ENCODE measurements at regions not wholly inside any gene's neighbourhood (a gene's known extent, or its start where the extent isn't known, plus 50 kb on each side); places are given as distances from the start of the nearest gene placed in this dataset.
"Not testable (repeated sequence)": the region's sequence is repeated elsewhere in the genome, so short reads cannot be mapped to it uniquely, and the experiment has no call there.

DNA sequence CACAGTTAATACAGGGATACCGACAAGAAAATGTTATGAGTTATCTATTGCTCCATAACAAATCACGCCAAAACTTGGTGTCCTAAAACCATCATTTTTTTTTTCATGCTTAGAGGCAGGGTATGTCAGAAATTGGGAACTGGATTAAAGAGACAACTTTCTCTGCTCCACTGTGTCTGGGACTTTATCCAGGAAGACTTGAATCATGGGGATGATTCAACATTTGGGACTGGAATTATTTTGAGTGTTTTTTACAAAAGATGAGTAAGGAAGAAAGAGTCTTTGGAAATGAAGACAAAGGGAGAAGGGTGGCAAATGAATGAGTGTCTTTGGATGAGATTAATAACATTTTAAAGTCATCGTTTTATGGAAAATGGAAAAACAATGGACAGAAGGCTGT, 1883.7 kb upstream of the C9orf72 start:
- DNase-seq, result no peak

DNA sequence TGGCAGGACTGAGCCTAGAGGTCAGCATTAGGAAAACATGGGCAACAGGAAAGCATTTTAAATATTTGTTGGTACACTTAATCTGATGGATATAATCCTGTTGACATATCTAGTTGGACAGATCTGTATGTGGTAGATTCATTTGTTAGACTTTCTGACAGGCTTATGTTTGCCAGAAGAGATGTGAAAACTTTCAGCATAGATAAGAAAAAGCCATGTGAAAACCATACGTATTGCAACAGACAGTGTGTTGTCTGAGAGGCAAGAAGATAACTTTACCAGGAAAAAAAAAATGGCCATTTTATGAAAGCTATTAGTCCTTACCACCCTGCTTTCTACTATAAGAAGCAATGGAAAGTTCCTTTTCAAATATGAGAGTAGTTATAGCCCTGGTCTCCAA, 1902.2 kb upstream of the C9orf72 start:
- peak; percentile 1 for DNase-seq

DNA sequence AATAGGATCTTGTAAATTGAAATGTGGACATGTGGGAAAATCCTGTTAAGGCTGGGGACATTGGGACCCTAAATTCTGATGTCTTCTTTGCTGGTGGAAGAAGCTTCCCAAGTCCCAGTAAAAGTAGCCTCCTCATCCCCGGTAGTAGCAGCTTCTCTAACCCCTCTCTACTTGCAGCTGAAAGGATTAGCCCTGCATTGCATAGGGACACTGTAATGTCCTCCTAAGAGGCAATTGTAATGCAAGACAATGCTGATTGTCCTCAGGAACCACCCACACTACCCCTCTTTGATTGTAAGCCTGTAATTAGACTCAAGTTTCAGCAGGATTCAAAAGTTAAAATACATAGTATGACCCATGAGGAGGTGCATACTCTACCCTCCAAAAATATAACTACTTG, 1938.4 kb upstream of the C9orf72 start:
- no peak for DNase-seq

DNA sequence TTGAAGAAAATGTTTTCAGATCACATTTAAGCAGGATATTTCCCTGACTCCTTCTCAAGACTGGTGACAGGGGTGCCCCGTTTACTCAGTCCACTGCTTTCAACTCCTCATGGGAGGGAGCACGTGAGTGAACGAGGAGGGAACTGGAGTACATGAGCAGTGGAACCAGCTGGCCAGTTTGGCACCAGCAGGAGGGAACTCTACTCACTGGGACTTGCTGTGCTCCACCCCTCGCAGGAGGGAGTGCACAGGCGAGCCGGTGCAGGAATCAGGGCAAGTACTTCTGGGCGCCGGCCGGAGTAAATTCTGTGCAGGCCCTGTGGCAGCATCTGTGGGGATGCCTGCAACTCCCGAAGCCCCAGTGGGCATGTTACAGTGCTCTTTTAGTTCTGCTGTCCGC, 1941.1 kb upstream of the C9orf72 start:
- no peak for DNase-seq

DNA sequence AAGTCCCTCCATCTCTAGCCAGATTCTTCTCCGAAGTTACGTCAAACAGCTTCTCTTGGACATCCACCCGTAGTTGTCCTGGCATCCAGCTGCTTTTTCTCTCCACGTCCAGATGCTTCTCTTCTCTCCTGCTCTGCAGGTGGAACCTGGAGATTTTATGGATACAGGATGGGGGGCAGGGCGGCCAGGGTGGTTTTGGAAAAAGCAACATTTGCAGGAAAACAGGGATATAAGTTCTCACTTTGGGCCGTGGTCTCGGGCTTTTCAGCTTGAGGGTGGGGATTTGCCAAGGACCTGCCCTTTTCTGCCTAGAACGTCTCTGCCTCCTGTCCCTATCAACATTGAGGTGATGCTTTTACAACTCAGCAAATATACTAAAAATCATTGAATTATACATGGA, 1941.6 kb upstream of the C9orf72 start:
- no peak for DNase-seq

DNA sequence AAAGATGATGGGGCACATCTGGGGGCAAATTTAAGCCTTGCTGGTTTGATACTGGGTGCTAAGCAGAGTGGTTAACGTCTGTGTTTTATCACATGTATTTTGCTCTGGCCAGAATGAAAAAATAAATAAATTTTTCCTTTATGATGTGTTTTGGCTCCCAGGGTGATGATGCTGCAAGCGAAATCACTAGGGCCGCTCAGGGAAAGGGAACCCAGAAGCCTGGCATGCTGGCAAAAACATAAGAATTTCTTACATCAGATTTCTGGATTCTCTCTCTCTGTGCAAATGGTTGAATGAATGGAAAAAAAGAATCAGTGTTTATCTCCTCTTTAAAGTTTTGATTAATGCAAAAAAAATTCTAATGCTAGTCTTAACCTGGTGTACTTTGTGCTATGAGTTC, 1975.2 kb upstream of the C9orf72 start:
- no peak for DNase-seq

DNA sequence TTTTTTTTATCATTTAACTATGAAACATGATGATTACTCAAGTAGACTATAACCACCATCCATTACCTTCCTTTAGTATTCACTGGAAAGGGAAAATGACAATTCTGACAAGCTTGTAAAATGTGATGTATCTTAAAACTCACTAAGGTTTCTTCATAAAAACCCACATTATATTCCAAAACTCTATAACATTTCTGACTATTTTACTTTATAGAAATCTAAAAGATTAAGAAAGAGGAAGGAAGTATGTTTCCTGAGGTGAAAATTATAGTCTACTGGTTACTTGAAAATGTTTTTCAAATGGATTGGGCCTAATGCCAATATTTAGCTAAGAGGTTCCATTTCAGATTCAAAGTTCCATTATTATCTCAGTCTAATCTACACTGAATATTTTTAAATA, 1982.2 kb upstream of the C9orf72 start:
- peak; percentile 59 for DNase-seq

DNA sequence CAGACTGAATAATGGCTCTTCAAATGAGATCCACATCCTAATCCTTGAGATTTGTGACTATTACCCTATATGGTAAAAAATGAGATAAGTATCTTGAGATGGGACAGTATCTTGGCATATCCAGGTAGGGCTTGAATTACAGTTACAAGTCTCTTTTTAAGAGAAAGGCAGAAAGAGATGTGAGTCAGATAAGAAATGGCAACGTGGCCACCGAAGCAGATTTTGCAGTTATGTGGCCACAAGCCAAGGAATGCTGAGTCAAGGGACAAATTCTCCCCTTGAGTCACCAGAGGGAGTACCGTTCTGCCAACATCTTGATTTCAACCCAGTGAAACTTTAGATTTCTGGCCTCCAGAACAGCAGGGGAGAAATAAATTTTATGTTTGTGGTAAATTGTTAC, 1983.0 kb upstream of the C9orf72 start:
- peak; percentile 21 for DNase-seq

DNA sequence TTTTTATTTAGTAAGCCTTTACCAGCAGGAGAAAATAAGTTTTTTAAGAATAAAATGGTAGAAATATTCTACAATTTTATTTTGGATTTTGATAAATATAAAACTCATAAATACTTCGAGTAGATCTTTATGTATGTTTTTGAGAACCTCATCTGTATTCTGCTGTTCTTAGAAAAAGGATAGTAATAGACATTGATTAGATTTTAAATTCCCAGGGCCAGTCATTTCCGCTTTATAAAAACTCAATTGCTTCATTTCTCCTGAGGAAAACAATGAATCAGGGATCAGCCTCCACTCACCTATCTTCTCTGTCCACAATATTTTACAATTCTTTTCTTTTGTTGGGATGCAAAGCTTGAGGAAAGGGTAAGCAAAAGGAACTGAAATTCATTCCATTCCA, 1983.5 kb upstream of the C9orf72 start:
- no peak for DNase-seq

DNA sequence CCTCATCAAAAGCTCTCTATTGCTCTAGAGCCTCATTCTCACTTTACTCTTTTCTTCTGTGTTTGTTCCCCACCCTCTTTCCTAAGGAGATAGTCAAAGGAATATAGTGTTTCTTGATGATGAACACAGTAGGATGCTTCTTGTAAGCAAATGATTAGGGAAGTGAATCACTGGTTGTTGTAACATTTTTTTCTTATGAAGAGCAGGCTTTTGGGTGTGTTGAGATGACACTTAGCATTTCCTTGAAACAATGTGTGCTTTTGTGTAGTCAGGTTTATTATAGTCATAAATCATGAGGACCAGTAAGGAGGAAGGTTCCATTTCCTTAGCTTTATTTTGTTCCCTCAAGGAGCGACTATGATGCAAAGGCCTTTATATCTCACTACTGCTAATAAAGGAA, 1991.3 kb upstream of the C9orf72 start:
- DNase-seq, result no peak

DNA sequence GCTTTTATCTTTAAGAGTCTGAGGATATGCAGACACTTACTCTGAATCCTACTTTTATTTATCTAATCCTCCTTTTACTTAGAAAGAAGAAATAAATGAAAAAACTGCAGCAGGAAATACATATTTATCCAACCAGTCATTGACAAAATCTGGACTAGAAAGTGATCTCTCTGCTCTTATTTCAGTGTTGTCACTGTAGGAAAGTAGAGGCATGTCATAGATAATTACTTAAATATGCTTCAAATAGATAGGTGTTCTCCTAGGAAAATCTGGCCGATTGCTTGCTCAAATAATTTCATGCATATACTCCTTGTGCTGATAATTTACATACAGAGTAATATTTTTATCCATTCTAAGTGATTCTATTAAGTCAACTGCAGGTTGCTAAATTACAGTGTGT, 2001.9 kb upstream of the C9orf72 start:
- DNase-seq, result no peak

DNA sequence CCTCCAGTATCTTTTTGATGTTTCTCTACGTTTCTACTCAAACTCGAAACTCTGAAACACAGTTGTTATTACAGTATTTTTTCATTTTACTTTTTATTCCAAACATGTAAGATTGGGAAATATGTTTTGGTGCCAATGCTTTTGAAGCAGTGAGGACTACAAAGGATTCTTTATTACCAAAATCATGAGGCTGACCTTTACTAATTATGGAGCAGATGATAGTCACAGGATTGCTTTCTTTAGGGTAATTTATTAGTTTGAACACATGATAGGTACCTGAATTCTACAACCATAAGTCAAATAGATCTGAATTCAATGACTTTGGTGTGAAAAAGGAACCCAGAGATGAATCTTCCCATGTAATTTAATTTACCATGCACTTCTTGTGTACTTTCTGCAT, 2015.1 kb upstream of the C9orf72 start:
- no peak for DNase-seq

DNA sequence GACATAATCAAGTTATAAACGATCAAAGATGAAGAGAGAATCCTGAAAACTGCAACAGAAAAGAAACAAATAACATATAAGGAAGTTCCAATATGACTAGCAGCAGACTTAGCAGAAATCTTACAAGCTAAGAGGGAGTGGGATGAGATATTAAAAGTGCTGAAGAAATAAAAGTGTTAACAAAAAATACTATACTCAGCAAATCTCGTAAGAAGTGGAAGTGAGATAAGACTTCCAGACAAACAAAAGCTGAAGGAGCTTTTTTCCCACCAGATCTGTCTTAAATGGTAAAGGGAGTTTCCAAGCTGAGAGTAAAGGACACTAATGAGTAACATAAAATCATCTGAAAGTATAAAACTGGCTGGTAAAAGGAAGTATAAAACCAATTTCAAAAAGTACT, 2036.0 kb upstream of the C9orf72 start:
- no peak for DNase-seq

DNA sequence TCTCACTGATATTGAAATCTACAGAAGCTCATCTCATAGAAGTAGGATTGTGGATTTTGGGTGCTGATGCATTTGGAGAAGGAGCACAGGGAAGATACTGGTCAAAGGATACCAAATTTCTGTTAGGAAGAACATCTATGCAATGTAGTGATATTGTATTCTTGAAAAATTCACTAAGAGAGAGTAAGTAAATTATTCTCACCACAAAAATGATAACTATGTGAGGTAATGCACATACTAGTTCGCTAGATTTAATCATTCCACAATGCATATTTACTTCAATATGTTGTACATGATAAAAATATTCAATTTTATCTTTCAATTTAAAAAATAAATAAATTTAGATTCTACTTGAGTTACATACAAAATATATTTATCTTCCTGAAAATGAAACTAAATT, 2040.5 kb upstream of the C9orf72 start:
- no peak for DNase-seq

DNA sequence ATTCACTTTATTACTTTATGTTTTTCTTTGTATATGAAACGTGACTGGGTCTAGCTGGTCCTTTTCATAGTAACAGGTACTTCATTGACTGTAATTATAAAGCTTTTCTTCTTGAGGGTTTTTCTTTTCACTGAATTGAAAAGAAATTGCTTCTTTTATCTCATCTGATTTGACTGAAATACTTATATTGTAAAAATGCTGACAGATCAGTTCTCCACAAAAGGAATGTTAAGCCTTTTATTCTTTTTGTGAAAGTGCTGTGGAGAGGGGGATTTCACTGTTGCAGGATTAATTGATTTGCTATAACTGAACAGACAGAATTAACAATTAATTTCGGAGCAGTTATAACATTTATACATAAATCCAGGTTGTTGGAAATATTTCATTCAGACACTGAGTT, 2043.6 kb upstream of the C9orf72 start:
- DNase-seq, result no peak

DNA sequence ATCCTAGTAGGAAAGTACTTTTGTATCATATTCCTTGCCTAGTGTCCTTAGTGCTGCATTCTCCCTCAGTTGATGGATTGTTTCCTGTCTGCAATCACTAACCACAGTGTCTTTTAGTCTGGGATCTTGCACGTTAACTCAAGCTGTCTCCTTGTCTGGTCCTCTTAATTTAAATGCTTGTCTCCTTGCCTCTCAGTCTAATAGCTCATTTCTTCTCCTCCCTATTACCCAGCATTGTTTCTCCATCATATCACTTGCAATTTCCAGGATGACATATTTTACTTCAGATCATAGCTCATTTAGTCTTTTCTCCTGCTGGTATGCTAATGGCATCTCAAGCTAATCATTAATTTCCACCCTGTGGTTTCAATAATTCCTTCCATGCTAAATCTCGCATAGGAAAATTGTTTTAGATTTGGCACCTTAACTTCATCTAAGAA, 2052.0 kb upstream of the C9orf72 start:
- DNase-seq, result no peak

DNA sequence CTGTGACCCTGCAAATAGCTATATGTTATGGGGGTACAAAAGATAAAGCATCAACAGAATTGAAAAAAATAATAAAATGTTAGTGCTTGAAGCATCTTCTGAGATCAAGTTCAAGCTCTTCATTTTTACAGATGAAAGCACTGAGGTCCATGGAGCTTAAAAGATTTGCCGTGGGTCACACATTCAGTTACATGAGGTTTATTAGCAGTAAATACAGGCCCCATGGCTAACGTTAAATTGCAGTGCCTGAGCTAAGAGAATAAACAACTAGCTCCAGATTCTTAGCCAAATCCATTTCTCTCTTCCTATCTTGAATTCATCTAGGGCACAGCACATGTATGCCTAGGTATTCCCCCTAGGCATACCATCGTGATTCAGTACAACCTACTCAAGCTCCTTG, 2052.7 kb upstream of the C9orf72 start:
- no peak for DNase-seq

DNA sequence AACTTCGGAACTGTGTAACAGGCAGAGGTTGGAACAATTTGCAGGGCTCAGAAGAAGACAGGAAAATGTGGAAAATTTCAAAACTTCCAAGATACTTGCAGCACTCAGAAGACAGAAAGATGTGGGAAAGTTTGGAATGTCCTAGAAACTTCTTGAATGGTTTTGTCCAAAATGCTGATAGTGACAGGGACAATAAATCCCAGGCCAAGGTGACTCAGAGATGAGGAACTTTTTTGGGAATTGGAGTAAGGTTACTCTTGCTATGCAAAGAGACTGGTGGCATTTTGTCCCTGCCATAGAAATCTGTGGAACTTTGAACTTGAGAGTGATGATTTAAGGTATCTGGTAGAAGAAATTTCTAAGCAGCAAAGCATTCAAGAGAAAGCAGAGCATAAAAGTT, 2055.6 kb upstream of the C9orf72 start:
- DNase-seq, result not testable (repeated sequence)

DNA sequence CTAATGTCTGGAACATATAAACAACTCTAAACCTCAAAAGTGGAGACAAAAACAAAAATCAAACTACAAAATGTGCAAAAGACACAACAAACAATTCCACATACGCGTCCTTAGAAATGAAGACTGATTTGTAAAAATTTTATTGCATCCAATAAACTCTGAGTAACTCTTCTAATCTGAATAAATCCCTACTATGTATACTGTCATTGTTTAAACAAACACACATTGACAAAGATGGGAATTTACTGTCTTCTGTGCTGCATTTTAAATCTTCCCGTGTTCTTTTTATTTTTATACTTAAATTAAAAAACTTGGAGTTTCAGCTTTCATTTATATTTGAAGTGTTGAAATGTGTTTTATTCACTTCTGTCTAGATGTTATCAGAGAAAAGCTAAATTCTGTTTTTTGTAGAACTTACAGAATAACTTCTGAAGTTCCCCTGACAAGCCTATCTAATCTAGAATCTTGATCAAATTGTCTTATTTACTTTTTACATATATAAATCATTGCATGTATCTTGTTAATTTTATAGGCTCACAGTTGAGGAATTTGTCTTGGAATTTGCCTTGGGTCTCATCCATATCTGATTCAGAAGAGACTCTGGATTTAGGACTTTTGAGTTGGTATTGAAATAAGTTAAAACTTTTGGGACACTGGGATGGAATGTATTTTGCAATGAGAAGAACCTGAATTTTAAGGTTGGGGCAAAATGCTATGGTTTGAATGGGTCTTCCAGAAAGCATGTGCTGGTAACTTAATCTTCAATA, 2064.4 kb upstream of the C9orf72 start:
- DNase-seq, result no peak

DNA sequence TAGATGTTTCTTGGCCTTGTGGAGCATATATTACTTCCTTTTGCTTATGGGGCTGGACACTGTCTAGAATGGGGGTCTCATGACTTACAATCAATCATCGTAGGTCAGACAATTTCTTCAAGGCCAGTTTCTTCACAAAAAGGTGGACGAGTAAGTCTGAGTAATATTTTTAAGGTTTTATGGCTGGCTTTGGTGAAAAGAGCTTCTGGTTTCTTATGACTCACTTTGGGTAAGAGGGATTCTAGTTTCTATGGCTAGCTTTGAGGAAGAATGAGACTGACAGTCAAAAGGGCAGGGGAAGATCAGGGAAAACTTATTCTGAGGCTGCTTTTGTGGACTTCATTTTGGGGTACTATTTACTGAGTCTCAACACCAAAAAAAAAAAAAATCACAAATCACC, 2067.2 kb upstream of the C9orf72 start:
- DNase-seq, result no peak

DNA sequence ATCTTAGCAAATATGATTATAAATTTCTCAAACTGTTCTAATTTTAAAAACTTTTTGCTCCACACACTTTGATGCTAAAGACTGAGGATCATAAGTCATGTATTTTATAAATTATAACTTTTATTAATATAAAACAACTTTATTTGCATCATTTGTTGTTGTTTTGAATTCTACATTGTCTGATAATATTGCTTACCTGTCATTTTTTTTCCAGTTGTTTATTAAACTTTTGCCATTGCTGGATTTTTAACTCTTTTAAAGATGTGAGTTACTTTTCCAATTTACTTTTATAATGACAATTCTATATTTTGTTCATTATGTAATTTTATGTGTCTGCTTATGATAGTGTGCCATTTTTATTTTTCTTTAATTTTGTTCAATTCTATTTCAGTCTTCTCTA, 2071.2 kb upstream of the C9orf72 start:
- DNase-seq, result no peak

DNA sequence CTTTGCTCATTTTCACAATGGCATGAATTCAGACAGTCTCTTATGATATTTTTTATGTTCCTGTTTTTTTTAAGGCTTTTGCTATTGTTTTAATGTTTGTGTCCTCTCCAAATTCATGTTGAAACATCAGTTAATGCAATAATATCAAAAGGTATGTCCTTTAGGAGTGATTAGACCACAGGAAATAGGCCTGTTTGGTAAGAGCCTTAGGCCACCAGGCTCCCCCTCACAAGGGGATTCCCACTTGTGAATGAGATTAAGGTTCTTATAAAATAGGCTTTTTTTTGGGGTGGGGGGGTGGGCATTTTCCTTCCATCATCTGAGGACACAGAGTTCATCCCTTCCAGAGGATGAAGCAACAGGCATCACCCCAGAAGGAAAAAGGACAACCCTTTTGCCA, 2074.2 kb upstream of the C9orf72 start:
- no peak for DNase-seq

DNA sequence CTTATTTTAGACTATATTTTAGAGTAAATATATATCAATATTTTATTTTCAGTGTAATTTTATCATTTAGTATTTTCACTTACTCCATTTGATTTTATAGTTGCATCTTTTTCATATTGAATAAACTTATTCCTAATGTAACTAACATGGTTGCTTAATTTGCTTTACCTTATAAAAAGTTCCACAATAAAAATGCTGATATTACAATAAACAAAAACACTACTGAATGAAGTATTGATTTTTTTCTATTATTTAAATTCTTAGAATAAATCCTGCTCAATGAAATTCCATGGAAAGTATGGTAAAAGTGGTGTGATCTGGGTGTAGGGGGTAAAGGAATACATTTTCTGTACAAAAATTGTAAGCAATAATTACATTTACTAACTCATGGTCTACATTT, 2074.9 kb upstream of the C9orf72 start:
- DNase-seq, result no peak

DNA sequence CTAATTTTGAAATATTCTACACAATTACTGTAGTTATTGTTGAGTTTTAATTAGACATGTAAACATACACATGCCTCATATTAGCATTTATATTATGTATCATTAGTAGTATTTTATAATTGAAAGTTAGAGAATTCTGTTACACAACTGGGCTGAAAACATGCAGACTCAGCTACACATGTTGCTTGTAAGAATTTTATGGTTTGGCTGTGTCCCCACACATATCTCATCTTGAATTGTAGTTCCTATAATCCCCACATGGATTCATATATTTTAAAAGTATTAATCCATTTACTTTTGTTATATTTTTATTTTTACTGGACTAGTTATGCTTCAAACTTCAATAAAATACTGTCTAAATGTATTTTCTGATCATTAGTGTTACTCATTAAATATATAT, 2075.3 kb upstream of the C9orf72 start:
- DNase-seq, result no peak

DNA sequence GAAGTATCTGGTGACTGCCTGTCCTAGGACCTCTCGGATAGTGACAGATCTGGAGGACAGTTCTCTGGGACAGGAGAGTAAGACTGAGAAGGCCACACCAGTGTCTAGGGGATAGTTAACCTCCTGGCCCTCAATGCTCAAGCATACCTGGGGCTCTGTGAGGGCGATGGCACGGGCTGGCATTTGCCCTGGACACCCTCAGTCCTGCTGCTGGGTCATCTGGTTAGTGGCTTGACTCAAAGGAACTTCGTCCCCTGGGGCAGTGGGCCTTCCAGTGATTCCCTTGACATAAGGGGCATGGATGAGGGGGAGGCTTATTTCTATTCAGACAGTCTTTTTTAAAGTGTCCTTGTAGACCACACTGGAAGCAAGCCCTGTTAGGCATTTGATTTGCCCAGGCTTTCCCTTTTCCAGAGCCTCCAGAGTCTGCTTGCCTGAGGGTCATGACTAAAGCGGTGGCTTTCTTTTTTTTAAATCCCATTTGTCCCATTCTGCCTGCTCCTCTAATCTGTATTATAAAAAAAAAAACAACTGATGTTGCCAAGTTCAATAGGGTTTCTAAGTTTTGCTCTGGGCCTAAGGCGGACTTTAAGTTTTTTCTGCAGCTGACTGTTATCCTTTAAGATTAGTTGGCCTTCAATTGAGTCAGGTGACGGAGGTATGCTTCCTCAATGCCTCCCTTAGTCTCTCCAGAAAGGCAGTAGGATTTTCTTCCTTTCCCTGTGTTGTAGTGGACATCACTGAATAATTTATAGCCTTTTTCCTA, 2083.5 kb upstream of the C9orf72 start:
- DNase-seq, result no peak
